K562 (cell line): ENCODE measurements at regions not wholly inside any gene's neighbourhood (a gene's known extent, or its start where the extent isn't known, plus 50 kb on each side); places are given as distances from the start of the nearest gene placed in this dataset.

Experiments
- ATAC-seq: fragments of 200-7000 bp; cut with Tn5 transposase; 3 replicates; pipeline ENCODE4 v1.9.1; 2020; ENCODE audit warnings: moderate library complexity
- BruUV-seq: library from RNA; stranded (reverse); fragments of 400-500 nt; replicated peaks from 2 replicates; lab custom pipeline; 2021; lab: Mats Ljungman, UMichigan
- CTCF ChIA-PET: fragments of 300-600 bp; formaldehyde crosslinking; extraction: SDS; loops from one replicate; lab custom pipeline; 2021; ENCODE audit warnings: low intra/inter-chr PET ratio; lab: Yijun Ruan, JAX
- POLR2A ChIA-PET: fragments of 300-600, 350-650 bp; sonication (Branson Sonifier 250); formaldehyde crosslinking; extraction: SDS; loops from one replicate; lab custom pipeline; 2021; ENCODE audit warnings: antibody characterized with exemption, inconsistent platforms; lab: Yijun Ruan, JAX
- DNase-seq, 4 experiments: peaks; one replicate each; pipeline versions ENCODE4 v3.0.0 to v3.0.0-alpha.2; 2011 to 2018; ENCODE audit warnings: low spot score in 3 of 4, mixed read lengths in 3 of 4; ENCODE audit errors: extremely low read depth in 1 of 4
- FAIRE-seq: peaks from 2 replicates; lab custom pipeline; 2011; peaks lifted over from hg19 to GRCh38; lab: Jason Lieb, UNC
- H2AFZ ChIP-seq: 2 replicates; pipeline ENCODE4 v1.6.0; 2011; ENCODE audit warnings: low read depth, low read length, control low read depth, inconsistent platforms
- H3K27ac ChIP-seq: fragments of 200-600 bp; 3 replicates; pipeline ENCODE4 v1.8.0; 2011; ENCODE audit warnings: low read depth, mild to moderate bottlenecking, control low read depth, inconsistent platforms, low read length, moderate library complexity, mixed read lengths; ENCODE audit errors: extremely low read depth
- H3K27me3 ChIP-seq, 2 experiments: fragments of 300-600 bp in 1 of 2; 2 replicates in 1 of 2; 3 replicates in 1 of 2; pipeline versions ENCODE4 v1.6.0 to v1.8.0; 2011; ENCODE audit warnings: inconsistent platforms in 2 of 2, low read length in 2 of 2, mild to moderate bottlenecking in 1 of 2, mixed read lengths in 1 of 2, moderate library complexity in 1 of 2; ENCODE audit not compliant: control insufficient read depth in 2 of 2, insufficient read depth in 2 of 2
- H3K36me3 ChIP-seq: fragments of 300-600 bp; 3 replicates; pipeline ENCODE4 v1.8.0; 2011; ENCODE audit warnings: mild to moderate bottlenecking, low read length, inconsistent platforms; ENCODE audit not compliant: control insufficient read depth, insufficient read depth
- H3K4me1 ChIP-seq, 2 experiments: fragments of 200-600 bp in 1 of 2; replicated peaks in 1 of 2; 2 replicates in 1 of 2; 3 replicates in 1 of 2; pipeline versions ENCODE4 v1.5.1 to v1.8.0; 2011; ENCODE audit warnings: inconsistent platforms in 2 of 2, low read length in 2 of 2, mild to moderate bottlenecking in 1 of 2, mixed read lengths in 1 of 2, moderate library complexity in 1 of 2; ENCODE audit not compliant: control insufficient read depth in 2 of 2, insufficient read depth in 2 of 2
- H3K4me2 ChIP-seq: 2 replicates; pipeline ENCODE4 v1.6.1; 2011; ENCODE audit warnings: low read length, control low read depth, inconsistent platforms, mixed read lengths; ENCODE audit not compliant: insufficient read depth
- H3K4me3 ChIP-seq: fragments of 200-600 bp; sonication (generic), shearing (Covaris generic); 2 replicates; pipeline ENCODE4 v1.5.1; 2016; ENCODE audit warnings: control low read depth, inconsistent platforms
- H3K79me2 ChIP-seq: fragments of 200-600 bp; 3 replicates; pipeline ENCODE4 v1.8.0; 2011; ENCODE audit warnings: low read length, inconsistent platforms; ENCODE audit not compliant: control insufficient read depth, insufficient read depth
- H3K9ac ChIP-seq, 2 experiments: 2 replicates each; pipeline versions ENCODE4 v1.6.0 to v1.6.1; 2011; ENCODE audit warnings: low read depth in 2 of 2, low read length in 2 of 2, control low read depth in 1 of 2, inconsistent platforms in 1 of 2, mild to moderate bottlenecking in 1 of 2, mixed read lengths in 1 of 2; ENCODE audit not compliant: insufficient read depth in 1 of 2
- H3K9me1 ChIP-seq: one replicate; pipeline ENCODE4 v1.6.0; 2011; ENCODE audit warnings: inconsistent platforms, mild to moderate bottlenecking, low read length, moderate library complexity; ENCODE audit not compliant: control insufficient read depth, insufficient read depth
- H3K9me3 ChIP-seq: replicated peaks from 2 replicates; pipeline ENCODE4 v1.5.1; 2011; ENCODE audit warnings: low read depth, low read length, inconsistent platforms; ENCODE audit not compliant: control insufficient read depth, insufficient read depth
- H4K20me1 ChIP-seq: replicated peaks from 2 replicates; pipeline ENCODE4 v1.6.1; 2011; ENCODE audit warnings: low read length, inconsistent platforms, mixed read lengths; ENCODE audit not compliant: control insufficient read depth, insufficient read depth
- ELF4 ChIP-seq: fragments of 450-650 bp; formaldehyde crosslinking; IDR thresholded peaks from 2 replicates; pipeline ENCODE4 v1.4.0; 2022; ENCODE audit warnings: missing genetic modification characterization
- ELK1 ChIP-seq: sonication (generic); formaldehyde crosslinking; IDR thresholded peaks from 2 replicates; pipeline ENCODE4 v1.8.1; 2022; ENCODE audit warnings: missing genetic modification reagents
- FOXJ2 ChIP-seq: fragments of 200-800 bp; sonication (Bioruptor generic); IDR thresholded peaks from 2 replicates; pipeline ENCODE4 v1.6.1; 2016; ENCODE audit warnings: missing genetic modification characterization, missing compliant biosample characterization
- GTF2E2 ChIP-seq: fragments of 200-800 bp; sonication (Bioruptor generic); IDR thresholded peaks from 2 replicates; pipeline ENCODE4 v1.6.1; 2016; ENCODE audit warnings: missing genetic modification characterization, missing compliant biosample characterization
- KAT7 ChIP-seq: sonication (generic); formaldehyde crosslinking; IDR thresholded peaks from 2 replicates; pipeline ENCODE4 v1.8.0; 2022; ENCODE audit warnings: missing genetic modification reagents, mild to moderate bottlenecking, borderline replicate concordance
- MCM5 ChIP-seq: fragments of 450-650 bp; IDR thresholded peaks from 2 replicates; pipeline ENCODE4 v1.6.1; 2016; ENCODE audit warnings: low read depth
- PHF21A ChIP-seq: fragments of 450-650 bp; IDR thresholded peaks from 2 replicates; pipeline ENCODE4 v1.6.1; 2017; ENCODE audit warnings: low read depth, borderline replicate concordance
- SMAD1 ChIP-seq: fragments of 150-350 bp; IDR thresholded peaks from 2 replicates; pipeline ENCODE4 v1.6.1; 2014; ENCODE audit warnings: low read length, low read depth; ENCODE audit not compliant: partially characterized antibody
- TBL1XR1 ChIP-seq, 2 experiments: IDR thresholded peaks; 2 replicates each; pipeline ENCODE4 v1.6.1; 2012; ENCODE audit warnings: improper control_type of control experiment in 2 of 2, low read length in 2 of 2, mild to moderate bottlenecking in 1 of 2
- ZBTB49 ChIP-seq: sonication (generic); formaldehyde crosslinking; IDR thresholded peaks from 2 replicates; pipeline ENCODE4 v1.8.0; 2022; ENCODE audit warnings: missing genetic modification reagents, mild to moderate bottlenecking, borderline replicate concordance
- WGBS: fragments of 100-300 bp; shearing (Covaris generic); methylation state at CpG from one replicate; pipeline ENCODE4 v1.1.6; 2016; ENCODE audit warnings: low coverage, mixed read lengths; ENCODE audit not compliant: insufficient coverage; ENCODE audit errors: missing lambda C conversion rate; 5-methylcytosine and 5-hydroxymethylcytosine counted together
- in situ Hi-C: fragments of 300-500 bp; cut with MboI; formaldehyde crosslinking; loops from 4 replicates; pipeline ENCODE4 v1.15.0; 2018; ENCODE audit warnings: inconsistent platforms, mixed read lengths
- intact Hi-C: fragments of 100-400 bp; cut with micrococcal nuclease; formaldehyde crosslinking; loops from 2 replicates; pipeline ENCODE4 v1.14.2; 2022

DNA sequence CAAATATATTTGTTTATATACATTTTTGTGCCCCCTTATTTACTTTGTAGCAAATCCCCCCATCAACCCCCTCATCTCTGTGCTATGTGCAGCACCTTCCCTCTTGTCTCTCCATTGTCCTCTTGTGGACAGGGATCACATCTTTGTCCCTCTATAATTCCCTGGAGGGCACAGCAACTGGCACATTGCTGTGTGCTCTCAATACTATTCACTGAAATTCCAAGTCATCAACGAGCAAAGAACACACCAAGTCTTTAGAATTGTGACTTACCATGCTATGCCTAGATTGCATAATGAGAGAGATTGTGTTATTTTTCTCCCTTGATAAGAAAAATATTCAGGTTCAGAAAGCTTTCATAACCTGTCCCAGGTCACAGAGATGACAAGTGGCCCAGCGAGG is 54.6 kb upstream of the ACAN start:
- no peak overlapping the region for H3K4me3 ChIP-seq
- no peaks in the 10 kb centered on the region for H3K36me3 ChIP-seq
- H3K9me3 ChIP-seq = no peaks in the 10 kb centered on the region
- no peak overlapping the region for H3K4me2 ChIP-seq
- intact Hi-C loops = no loop called here
- H3K79me2 ChIP-seq = no peaks in the 10 kb centered on the region
- no peaks in the 10 kb centered on the region for H3K9me1 ChIP-seq
- H3K27me3 ChIP-seq = peaks cover 0 to 5% of the 10 kb centered on the region in 2 experiments; a peak in 1 of 5 replicates
- no peak overlapping the region for H3K9ac ChIP-seq
- no peak overlapping the region for H3K27ac ChIP-seq
- WGBS = 0% methylated on average over 2 of the region's 2 CpGs
- H2AFZ ChIP-seq = no peak overlapping the region
- no peak for FAIRE-seq
- ChIA-PET CTCF (no interaction called here), POLR2A (interaction anchor here (0.6 kb wide), 1 partner anchor 89 kb away, joined by 3 read pairs; no protein-coding TSS in a partner anchor)
- ATAC-seq = no peak
- DNase-seq = no peak
- in situ Hi-C loops = no loop called here
- H4K20me1 ChIP-seq = no peaks in the 10 kb centered on the region
- H3K4me1 ChIP-seq = no peaks in the 10 kb centered on the region
- TF ChIP-seq ZBTB49 (CRISPR knock-in tag) = no peak
- TF ChIP-seq, all 486 proteins: peak for 0
- no TSS peak for BruUV-seq

DNA sequence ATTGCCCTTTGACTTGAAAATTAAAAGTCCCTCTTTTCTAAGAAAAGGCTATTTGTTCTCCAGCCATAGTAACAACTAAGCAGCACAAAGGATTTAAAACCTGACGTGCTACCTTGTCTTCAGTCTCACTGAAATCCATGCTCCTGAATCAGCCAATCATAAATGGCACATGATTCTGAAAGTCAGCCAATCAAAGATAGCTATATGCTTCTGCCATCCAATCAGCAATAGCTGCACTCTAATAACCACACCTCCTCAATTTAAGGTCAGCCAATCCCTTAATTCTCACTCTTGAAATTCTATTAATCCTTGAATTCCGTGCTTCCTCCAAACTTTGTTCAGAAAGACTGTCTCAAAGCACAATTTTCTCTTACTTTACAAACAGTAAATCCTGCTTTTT is 53.5 kb upstream of the ACAN start:
- Histone ChIP-seq H3K27me3 (peaks cover 0 to 1% of the 10 kb centered on the region in 2 experiments; a peak in 1 of 5 replicates), H2AFZ (no peak overlapping the region), H3K27ac (no peak overlapping the region), H3K4me2 (no peak overlapping the region), H3K9me3 (no peaks in the 10 kb centered on the region), H4K20me1 (no peaks in the 10 kb centered on the region), H3K79me2 (no peaks in the 10 kb centered on the region), H3K4me1 (no peaks in the 10 kb centered on the region), H3K9me1 (no peaks in the 10 kb centered on the region), H3K4me3 (no peak overlapping the region), H3K9ac (no peak overlapping the region)
- DNase-seq (peak in 2 of 4 experiments; percentile 15 to 47), ATAC-seq (no peak), FAIRE-seq (no peak)
- whole genome bisulfite sequencing = 0% methylated on average over 2 of the region's 2 CpGs
- in situ Hi-C loops = no loop called here
- ChIA-PET CTCF (no interaction called here), POLR2A (interaction anchor here (0.6 kb wide), 1 partner anchor 58 kb away, joined by 3 read pairs; no protein-coding TSS in a partner anchor)
- BruUV-seq = no TSS peak
- TF ChIP-seq TBL1XR1 (IDR thresholded peaks at IDR 0.05; ENCODE audit: low read length in 2 of 2) = no peak
- TF ChIP-seq ELK1 (CRISPR knock-in tag) = no peak
- TF ChIP-seq MCM5 = no peak
- peak; percentile 76; the same call in 1 of the 2 replicates for TF ChIP-seq PHF21A
- TF ChIP-seq FOXJ2 = no peak
- no peak for TF ChIP-seq SMAD1
- no peak for TF ChIP-seq GTF2E2 (tag)
- no peak for TF ChIP-seq ELF4
- TF ChIP-seq KAT7 (CRISPR knock-in tag) = no peak
- TF ChIP-seq, all 486 proteins: peak for 1
- intact Hi-C loops = no loop called here
- H3K36me3 ChIP-seq = no peaks in the 10 kb centered on the region
